OCI-LY3 (cell line): ENCODE measurements at regions not wholly inside any gene's neighbourhood (a gene's known extent, or its start where the extent isn't known, plus 50 kb on each side); places are given as distances from the start of the nearest gene placed in this dataset.

ENCODE experiments used
- EZH2phosphoT487 ChIP-seq: fragments of 200-600 bp; shearing (Covaris generic); IDR thresholded peaks from 2 replicates; pipeline ENCODE4 v1.6.1; 2018; ENCODE audit warnings: antibody characterized with exemption, mixed run types, low read depth
- TF ChIP-seq, protein P1 (sequence below): fragments of 200-600, 300-600 bp; sonication (generic); IDR thresholded peaks from 2 replicates; pipeline ENCODE4 v1.5.1; 2014; ENCODE audit warnings: antibody characterized with exemption, low read length, low read depth

DNA sequence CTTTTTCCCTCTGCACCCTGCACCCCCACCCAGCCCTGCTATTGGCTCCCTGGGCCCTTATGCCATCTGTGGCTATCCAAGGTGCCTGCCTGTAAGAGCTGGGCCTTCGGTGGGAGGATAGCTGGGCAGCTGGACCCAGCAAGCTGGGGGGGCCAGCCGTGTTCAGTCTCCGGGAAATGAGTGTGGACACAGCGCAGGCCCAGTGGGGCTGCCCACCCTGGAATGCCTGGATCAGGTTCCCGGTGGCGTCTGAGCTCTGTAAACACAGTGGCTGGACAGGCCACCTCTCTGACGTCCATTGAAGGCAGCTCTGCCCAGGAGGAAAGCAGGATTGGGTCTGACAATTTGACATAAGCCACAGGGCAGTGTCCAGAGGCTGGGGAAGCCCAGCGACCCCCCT, 127.8 kb downstream of the FOXD2 start:
- TF ChIP-seq, protein P1, sequence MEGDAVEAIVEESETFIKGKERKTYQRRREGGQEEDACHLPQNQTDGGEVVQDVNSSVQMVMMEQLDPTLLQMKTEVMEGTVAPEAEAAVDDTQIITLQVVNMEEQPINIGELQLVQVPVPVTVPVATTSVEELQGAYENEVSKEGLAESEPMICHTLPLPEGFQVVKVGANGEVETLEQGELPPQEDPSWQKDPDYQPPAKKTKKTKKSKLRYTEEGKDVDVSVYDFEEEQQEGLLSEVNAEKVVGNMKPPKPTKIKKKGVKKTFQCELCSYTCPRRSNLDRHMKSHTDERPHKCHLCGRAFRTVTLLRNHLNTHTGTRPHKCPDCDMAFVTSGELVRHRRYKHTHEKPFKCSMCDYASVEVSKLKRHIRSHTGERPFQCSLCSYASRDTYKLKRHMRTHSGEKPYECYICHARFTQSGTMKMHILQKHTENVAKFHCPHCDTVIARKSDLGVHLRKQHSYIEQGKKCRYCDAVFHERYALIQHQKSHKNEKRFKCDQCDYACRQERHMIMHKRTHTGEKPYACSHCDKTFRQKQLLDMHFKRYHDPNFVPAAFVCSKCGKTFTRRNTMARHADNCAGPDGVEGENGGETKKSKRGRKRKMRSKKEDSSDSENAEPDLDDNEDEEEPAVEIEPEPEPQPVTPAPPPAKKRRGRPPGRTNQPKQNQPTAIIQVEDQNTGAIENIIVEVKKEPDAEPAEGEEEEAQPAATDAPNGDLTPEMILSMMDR: no peak
- no peak for TF ChIP-seq EZH2phosphoT487
